GM18498 (cell line): ENCODE measurements at regions not wholly inside any gene's neighbourhood (a gene's known extent, or its start where the extent isn't known, plus 50 kb on each side); places are given as distances from the start of the nearest gene placed in this dataset.

Experiments
- ATAC-seq: cut with Tn5 transposase; IDR thresholded peaks from one replicate; pipeline ENCODE4 v1.9.1; 2021; ENCODE audit warnings: mild to moderate bottlenecking, moderate library complexity; ENCODE audit not compliant: unreplicated experiment

DNA sequence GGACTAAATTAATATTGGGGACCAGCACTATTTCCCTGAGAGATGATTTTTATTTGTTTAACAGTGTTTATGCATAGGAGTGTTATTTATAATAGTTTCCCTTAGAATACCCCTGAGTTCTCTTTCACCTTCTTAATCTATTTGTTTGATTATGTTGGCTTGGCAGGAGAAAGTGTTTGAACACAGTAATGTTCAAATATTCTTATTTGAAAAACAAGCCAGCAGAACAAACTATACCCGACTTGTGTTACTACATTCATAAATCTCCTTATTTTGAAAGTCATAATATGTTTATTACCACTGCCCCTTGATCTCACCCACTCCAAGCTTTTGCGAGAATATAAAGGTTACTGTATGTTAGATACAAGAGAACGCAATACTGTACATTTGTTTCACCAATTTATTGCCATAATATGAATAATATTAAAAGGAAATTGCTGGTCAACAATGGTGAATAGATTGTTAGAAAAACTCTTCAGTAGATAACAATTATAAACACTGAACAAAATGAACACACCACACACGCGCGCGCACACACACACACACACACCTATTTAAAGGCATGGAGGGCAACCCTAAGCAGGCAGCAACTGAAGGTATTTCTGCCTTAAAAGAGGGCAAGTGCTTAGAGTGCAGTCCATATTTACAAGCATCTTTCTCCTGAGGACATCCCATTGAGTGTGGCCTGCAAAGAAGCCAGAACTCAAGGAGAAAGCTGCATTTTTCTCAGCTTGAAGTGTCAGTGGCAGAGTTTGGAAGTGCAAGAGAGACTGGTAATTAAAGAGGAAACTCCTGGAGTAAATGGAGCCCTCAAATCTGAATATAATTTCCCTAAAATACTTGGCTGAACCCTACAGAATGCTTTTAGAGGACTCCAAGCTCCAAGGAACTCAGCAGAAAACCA lies 279.4 kb upstream of the MAN1A1 start:
- ATAC-seq, result no peak

DNA sequence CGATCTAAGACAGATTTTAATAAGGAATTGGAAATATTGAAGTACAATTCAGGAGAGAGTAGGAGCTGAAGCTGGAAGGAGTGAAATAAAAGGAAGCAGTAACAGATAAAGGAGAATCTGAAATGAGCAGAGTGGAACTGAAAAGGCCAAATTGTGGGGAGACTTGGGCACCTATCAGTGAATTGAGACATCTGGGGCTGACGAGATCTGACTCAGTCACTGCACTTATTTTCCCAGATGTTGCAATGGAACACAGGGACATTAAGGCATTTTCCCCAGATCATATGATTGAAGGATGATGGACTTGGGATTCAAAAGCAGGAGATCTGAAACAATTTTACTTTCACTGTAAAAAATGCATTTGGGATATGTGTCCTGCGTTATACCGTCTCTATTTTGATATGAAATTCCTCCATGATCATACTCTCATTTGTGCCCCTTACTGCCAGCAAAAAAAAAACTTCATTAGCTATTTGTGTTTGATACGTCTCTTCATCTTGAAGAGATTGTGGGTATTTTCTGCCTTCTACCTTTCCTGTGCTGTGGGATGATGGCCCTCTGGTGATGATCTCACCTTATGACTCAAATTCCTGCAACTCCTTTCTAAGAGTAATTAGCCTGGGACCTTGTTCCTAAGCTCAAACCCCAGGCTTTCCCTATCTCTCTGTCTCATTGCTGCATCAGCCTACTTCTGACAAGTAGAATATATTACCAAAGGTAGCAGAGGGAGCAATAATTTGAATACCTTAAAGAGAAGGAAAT lies 278.5 kb upstream of the MAN1A1 start:
- ATAC-seq, result no peak

DNA sequence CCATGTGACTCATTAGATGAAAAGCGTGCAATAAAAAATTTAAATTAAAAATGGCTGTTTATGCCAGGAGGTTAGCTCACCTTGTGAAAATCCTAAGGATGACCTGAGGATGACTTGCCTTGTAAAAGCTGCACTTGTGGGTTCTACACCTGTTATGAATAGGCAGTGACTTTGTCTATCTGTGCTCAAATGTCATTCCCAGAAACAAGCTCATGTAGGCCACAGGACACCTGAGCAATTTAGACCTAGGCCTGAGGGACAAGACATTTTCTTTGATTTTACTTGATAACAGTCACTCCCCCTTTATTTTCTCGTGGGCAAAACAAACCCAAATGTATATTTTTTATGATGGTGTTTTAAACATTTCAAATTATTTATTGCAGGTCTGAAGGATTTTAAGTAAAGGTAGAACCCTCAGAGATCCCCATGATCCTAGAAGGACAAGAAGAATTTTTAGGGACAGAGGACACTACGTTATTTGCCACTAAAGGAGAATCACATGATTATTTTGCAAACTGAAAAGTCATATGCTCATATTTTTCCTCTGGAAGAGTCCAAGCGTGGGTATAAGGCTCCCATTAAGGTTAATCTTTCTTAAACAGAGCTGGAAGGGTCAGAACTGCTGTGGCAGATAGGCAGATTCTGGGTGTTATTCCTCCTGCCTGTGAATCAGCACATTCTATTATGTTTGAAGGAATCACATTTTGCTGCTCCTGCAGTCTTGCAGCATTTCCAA lies 277.5 kb upstream of the MAN1A1 start:
- ATAC-seq, result no peak

DNA sequence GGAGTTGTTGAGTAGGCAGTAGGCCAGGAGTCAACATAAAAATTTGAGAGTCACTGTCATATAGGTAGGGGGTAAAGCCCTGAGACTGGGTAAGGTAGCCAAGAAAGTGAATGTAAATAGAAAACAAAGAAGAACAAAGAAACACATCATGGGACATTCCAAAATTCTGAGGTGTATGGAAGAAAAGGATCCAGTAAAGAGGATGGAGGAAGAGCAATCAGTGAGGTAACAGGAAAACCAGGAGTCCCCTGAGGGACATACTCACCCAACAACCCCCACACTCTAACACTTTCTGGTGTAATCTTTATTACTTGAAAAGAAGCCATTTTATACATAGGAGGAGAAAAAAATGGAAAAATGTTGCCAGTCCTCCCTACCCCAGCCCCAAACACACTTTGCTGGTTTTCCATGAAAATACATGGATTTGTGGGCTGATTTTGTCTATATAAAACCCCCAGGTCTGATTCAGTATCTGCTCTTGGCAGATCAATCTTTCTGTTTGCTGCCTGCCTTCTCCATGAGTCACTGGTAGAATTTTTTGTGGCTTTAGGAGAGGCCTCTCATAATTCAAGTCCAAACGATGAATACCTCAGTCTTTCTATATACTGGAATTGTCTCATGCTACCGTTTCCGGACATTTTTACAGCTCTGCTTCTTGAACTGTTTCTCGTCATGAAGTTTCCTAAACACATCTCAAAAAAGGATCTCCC lies 271.4 kb upstream of the MAN1A1 start:
- no peak for ATAC-seq

DNA sequence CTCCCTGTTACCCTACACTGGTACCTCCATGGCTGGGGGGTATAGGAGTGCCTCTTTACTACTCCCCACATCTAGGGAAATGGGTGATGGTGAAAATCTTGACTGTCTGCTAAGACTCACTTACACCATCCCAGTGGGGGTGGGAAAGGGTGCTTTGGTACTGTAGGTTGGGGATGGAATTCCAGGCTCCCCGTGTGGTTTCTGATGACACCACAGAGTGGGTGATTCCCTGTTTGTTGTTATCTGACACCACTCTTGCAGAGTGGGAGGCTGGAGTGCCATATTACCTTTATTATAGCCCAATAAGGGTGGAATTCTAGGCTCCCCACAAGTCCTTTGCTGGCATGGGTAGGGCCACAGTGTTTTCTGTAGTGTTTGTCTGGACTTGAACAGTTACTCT lies 264.6 kb upstream of the MAN1A1 start:
- no peak for ATAC-seq

DNA sequence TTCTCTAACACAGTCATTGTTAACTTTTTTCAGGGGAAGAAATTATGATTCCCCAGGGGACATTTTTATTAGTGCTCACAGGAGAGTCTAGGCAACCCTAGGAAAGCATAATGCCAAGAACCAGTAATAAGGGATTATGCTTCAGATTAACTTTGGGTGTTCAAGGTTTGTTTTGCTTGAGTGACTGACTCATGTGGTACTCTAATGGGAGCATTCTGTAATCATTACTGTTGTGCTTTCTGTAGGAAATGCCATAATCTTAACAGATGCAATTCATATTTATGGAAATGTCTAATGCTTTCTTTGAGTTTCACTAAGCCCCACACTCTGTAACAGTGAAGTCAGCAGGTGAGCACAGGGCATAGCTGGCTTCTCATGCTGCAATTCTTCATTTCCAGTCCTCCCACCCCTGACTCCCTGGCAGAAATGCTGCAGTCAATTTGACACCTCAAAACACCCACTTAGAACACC lies 263.4 kb upstream of the MAN1A1 start:
- no peak for ATAC-seq

DNA sequence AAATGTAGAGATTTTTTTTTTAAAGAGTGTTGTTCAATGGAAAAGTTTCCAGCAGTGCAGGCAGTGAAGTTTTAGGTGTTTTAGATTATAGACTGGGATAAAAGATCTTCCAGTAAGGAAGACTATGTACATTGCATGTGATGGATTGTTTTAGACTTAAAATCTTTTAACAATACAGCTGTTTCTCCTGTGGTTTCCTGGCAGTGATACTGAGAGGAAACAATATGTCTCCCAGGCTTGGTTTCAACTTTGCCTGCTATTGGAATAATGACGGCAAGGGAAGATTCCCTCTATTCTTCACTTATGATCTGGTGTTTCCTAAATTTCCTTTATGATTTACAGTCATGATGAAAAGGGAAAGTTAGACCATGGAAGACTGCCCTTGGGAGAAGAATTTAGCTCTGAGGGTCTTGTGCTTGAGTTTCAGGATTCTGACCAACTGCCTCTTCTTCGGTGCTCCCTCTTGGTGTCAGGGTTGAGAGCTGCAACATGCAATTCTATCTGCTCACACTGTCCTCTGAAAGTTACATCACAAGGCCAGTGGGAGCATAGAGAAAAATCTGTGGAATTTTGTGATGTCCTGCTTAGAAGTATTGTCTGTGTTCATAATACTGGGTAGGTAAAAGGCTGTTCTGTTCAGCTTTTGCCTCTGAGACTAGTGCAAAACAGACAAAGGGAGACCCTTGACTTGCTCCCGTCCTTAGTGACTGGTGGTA lies 262.8 kb upstream of the MAN1A1 start:
- no peak for ATAC-seq

DNA sequence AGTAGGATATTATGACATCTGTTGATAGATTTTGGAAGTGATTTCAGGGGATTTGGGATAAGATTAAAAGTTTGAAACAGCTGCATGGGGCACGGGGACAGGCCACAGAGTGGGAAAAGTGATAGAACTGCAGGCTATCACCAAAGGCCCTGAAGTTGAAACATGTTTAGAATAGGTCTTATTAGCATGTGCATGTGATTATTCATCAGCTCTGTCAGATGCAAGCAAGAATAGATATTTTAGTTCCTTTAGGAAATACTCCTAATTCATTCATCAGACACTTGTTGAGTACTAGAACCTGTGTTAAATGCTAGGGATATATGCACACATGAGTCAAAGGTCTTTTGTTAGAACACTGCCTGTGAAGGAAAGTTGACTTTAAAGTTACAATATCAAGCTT lies 261.2 kb upstream of the MAN1A1 start:
- no peak for ATAC-seq

DNA sequence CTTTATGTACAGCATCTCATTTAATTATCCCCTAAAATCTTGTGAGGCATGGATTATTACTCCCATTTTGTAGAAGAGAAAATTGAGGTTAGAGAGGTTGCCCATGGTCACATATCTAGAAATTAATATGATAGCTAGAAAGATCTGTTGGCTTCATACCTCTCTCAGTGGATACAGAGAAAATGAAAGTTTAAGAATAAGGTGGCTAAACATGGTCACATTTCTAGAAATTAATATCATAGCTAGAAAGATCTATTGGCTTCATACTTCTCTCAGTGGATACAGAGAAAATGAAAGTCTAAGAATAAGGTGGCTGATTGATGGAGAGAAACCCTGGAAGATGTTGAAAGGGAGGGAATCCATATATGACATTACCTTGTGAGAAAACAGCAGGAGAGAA lies 260.7 kb upstream of the MAN1A1 start:
- peak; percentile 38 for ATAC-seq

DNA sequence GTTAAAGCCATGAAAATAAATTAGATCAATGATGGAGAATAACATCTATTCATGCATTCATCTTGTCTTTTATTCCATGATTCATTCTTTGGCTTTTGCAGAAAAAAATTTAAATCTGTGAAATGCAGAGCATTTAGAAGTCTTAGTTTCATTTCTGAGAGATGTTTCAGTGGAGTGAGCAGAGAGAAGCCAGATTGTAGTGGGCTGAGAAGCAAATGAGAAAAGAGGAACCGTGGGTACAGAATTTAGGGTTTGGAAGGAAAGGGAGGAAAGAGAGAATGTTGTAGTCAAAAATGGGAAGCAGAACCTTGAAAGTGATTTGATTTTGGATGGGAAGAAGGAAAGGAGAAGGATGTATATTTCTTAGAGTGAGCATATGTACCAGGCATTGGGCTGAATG lies 260.3 kb upstream of the MAN1A1 start:
- peak; percentile 58 for ATAC-seq

DNA sequence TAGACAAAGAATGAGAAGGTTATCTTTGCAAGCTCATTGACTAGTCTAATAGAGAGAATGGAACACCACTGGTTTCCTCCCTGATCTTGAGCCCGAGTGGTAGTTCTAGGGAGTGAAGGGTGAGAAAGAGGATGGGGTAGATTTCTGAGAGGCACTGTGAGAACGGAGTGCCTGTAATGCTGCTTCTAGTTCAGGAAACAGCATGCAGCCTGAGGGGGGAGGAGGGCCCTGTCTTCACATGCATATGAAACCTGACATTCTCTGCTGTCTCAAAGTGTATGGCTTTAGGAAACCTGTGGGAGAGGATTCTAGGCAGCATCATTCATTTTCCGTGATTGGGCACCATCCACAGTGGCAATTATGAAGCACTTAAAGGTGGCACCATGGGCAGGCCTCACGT lies 259.4 kb upstream of the MAN1A1 start:
- ATAC-seq, result no peak

DNA sequence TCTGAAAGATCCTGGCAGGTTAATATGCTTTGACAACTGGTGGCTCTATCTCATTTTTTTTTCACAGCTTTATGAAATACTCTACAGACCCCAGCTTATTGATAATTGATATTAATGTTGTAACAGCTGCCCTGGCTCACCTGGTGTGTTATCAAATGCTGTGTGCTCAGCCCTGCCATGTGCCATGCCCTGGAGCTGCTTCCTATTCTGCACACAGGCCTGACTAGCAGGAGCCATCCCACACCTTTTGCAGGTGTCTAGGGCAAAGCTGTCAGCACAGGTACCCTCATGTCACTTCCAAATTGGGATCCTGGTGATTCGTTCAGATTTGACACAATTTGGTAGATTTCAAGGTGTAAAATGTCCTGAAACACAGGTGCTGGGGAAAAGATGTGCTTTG lies 254.6 kb upstream of the MAN1A1 start:
- ATAC-seq, result no peak

DNA sequence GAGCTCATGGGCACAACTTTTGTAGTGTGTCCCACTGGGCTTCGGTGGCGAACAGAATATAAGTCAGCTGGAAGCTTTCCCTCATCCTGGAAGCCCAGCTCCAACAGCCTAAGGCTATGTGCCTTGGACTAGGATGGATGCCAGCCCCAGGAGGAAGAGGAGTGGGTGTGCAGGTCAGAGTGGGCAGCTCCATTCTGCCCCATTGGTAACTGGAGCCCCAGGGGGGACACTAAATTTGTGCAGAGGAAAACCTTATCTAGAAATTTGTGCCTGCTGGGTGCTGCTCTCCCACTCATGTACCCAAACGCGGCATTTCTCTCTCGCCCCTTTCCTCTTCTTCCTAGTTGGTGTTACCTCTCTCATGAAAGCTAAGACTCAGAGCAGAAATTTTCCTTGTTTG lies 253.9 kb upstream of the MAN1A1 start:
- no peak for ATAC-seq

DNA sequence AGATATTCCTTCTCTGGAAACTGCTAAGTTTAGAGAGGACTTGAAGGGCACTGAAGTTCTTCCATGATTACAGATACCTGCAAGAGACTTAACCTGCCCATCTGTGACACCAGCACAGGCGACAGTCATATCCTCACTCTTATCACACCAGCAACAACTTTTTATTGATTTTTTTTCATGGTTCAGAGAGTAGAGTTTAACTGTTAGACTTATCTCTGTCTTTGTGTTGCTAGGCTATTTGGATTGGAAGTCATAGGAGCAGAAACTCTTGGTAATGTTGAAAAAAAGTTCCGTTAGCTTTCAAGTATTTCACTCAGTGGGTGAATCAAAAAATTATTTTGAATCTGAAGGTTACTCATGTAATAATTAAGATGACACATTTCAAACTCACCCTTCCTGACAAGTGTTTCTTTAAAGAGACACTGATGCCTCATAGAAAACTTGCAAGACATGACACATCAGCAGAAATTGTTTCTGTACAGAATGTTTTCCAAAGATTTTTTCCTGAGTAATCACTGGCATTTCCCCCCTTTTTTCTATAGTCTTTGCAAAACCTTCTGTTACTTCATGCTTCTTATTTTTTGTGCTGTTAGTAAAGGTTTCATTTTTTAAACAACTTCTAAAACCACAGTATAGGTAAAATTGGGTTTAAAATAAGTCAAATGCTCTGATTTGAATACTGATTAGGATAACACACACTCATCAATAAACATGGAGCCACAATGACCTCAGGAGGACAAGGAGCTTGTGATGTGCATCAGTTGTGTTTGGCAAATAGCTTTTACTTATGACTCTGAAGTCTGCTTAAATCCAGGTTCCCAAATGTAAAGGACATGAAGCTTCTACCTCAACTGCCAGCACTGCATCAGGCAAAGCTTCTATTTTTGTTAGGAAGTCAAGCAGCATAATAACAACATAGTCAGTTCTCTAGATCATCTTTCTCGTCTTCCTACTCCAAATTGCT lies 252.9 kb upstream of the MAN1A1 start:
- ATAC-seq, result no peak

DNA sequence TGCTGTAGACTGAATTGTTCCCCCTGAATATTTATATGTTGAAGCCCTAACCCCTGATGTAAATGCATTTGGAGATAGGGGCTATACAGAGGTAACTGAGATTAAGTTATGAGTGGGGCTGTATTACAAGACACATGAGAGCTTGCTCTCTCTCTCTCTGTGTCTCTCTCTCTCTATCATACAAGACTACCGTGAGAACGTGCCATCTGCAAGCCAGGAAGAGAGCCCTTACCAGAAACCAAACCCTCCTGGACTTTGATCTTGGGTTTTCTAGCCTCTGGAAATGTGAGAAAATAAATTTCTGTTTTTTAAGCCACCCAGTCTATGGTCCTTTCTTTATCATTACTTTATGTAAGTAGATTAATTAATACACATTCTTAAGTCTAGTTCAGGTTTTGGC lies 249.3 kb upstream of the MAN1A1 start:
- ATAC-seq, result no peak

DNA sequence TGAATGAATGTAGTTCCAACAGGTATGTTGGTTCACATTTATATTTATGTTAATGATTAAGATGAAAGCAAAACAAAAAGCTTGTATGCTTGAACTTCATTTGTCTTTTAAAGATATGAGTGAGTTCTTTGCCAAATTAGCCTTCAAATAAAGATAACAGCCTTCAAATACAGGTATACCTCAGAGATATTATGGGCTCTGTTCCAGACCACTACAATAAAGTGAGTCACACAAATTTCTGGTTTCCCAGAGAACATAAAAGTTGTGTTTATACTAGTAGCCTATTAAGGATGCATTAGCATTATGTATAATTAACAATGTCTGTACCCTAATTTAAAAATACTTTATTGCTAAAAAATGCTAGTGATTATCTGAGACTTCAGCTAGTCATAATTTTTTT lies 245.3 kb upstream of the MAN1A1 start:
- ATAC-seq, result no peak

DNA sequence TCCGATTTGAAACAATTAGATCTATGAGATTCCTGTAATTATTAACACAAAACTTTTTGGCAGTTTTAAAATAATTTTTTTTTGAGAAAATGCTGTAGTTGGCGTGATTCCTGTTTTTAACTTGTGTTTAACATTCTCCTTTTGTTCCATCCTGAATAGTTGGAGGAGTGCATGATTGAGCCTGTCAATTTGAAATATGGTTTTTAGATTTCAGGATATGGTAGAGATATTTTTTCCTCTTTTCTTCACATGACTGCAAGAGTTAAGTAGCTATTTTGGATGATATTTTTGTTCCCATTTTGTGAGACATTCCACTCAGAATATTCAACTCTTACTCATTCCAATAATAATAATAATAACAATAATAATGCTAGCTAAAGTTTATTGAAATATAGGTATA lies 241.7 kb upstream of the MAN1A1 start:
- no peak for ATAC-seq

DNA sequence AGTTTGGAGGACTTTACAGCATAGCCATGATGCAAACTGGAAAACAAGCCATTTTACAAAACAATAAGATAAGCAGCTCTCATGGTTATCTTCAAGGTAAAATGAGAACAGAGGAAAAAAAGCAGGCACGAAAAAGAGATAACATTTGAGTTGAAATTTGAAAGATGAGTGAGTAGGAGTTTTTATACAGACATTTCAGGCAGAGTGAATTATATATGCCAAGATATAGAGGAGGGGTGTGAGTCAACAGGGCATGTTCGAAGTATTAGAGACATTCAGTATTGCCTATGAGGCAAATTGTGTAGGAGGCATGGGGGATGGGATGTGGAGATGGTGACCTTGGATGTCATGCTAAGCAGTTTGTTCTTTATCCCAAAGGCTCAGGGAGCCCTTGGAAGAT lies 240.5 kb upstream of the MAN1A1 start:
- ATAC-seq, result no peak

DNA sequence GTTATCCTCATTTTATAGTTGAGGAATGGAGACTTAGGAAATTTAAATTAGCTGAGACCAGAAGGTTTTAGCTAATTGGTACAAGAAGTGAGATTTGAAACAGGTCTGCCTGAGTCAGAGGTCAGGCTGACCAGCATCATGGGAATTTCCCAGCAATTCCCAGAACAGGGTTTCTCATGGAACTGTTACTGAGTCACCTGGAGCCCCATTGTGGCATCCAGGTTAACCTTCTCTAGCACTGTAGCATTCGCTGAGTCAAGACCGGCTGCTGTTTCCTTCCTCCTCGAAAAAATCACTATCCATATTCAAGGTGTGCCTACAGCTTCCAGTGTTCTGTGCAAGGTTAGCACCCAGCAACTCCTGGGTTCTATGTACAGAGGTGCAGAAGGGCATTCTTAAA lies 238.0 kb upstream of the MAN1A1 start:
- no peak for ATAC-seq
